Gastrocnemius medialis (tissue), 4 donors: ENCODE measurements at regions not wholly inside any gene's neighbourhood (a gene's known extent, or its start where the extent isn't known, plus 50 kb on each side); places are given as distances from the start of the nearest gene placed in this dataset.

Experiments used
- ATAC-seq, 2 donors: fragments of 150-250 bp; one replicate each; pipeline ENCODE4 v1.9.1; 2016
- DNase-seq, 2 donors: peaks; one replicate each; pipeline ENCODE4 v3.0.0-alpha.2; 2019
- H3K27ac ChIP-seq, 4 donors: fragments of 200-600 bp; sonication (generic); 1 replicate in 1 of 4; 2 replicates in 3 of 4; pipeline ENCODE4 v1.5.1; 2016 to 2018; ENCODE audit warnings: mild to moderate bottlenecking in 2 of 4, moderate library complexity in 1 of 4
- H3K27me3 ChIP-seq, 3 donors: fragments of 200-600 bp; sonication (generic) in 2 of 3; 1 replicate in 1 of 3; 2 replicates in 2 of 3; pipeline versions ENCODE4 v1.5.1 to v1.6.0; 2016 to 2019; ENCODE audit warnings: mild to moderate bottlenecking in 1 of 3, moderate library complexity in 1 of 3
- H3K36me3 ChIP-seq, 2 donors: fragments of 200-600 bp; sonication (generic) in 1 of 2; one replicate each; pipeline ENCODE4 v1.5.1; 2017 to 2018
- H3K4me1 ChIP-seq, 2 donors: fragments of 200-600 bp; sonication (generic) in 1 of 2; one replicate each; pipeline ENCODE4 v1.5.1; 2016 to 2017; ENCODE audit warnings: mild to moderate bottlenecking in 2 of 2
- H3K4me3 ChIP-seq, 4 donors: fragments of 200-600 bp; sonication (generic) in 3 of 4; 1 replicate in 1 of 4; 2 replicates in 3 of 4; pipeline ENCODE4 v1.5.1; 2016 to 2019; ENCODE audit warnings: mild to moderate bottlenecking in 2 of 4
- H3K9me3 ChIP-seq, 3 donors: fragments of 200-600 bp; sonication (generic) in 2 of 3; 1 replicate in 1 of 3; 2 replicates in 2 of 3; pipeline ENCODE4 v1.5.1; 2016 to 2019
- CTCF ChIP-seq, 5 experiments: fragments of 450-650 bp in 3 of 5; fragments of 200-600 bp in 2 of 5; sonication (generic) in 2 of 5; IDR thresholded peaks in 4 of 5; conservative IDR thresholded peaks in 1 of 5; 1 replicate in 4 of 5; 2 replicates in 1 of 5; pipeline ENCODE4 v1.5.1; 2016 to 2019; ENCODE audit warnings: antibody characterized with exemption in 5 of 5, mild to moderate bottlenecking in 3 of 5, moderate library complexity in 3 of 5
- POLR2A ChIP-seq, 2 donors: fragments of 450-650 bp; IDR thresholded peaks; one replicate each; pipeline ENCODE4 v1.6.1; 2017; ENCODE audit warnings: antibody characterized with exemption in 2 of 2, mild to moderate bottlenecking in 2 of 2, moderate library complexity in 2 of 2
- in situ Hi-C, 4 donors: fragments of 200-750 bp; cut with MboI; loops; one replicate each; pipeline versions ENCODE4 v1.15.0 to v1.8.0; 2017; ENCODE audit warnings: low sequenced_read_pairs in 4 of 4
- intact Hi-C: fragments of 100-400 bp; cut with DNase I; formaldehyde crosslinking; loops from one replicate; pipeline ENCODE4 v1.15.1; 2023; ENCODE audit warnings: low total_unique reads

GRCh38 chr16:62585041-62585545 lies 548.9 kb upstream of the CDH8 start:
- intact Hi-C loops: no loop called here
- no peak overlapping the region for H3K27ac ChIP-seq
- in situ Hi-C loops: no loop called here
- no peaks in the 10 kb centered on the region for H3K36me3 ChIP-seq
- ATAC-seq: no peak
- H3K27me3 ChIP-seq: no peaks in the 10 kb centered on the region
- no peak for DNase-seq
- TF ChIP-seq CTCF (IDR thresholded peaks at IDR 0.05 in 4 of 5, conservative IDR thresholded peaks at IDR 0.05 in 1 of 5) (no peak), POLR2A (IDR thresholded peaks at IDR 0.05) (no peak)
- no peaks in the 10 kb centered on the region for H3K9me3 ChIP-seq
- H3K4me1 ChIP-seq: no peaks in the 10 kb centered on the region
- H3K4me3 ChIP-seq: no peak overlapping the region

DNA sequence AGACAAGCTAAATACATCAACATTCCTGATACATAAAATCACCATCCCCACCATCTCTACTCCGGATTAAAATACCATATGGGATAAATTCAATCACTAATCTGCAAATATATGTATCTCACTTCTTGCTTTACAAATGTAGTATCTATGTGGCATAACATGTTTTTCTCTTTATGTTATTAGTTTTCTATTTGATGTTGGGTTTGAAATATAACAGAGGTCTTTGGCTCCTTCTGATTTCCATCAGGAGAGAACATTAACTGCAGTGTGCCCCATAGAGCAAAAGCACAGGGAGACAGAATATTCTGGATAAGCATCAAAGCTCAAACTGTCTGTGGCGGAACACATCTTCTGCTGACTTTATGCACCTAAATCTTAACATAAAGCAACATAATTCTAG lies 547.2 kb upstream of the CDH8 start:
- no peak for DNase-seq
- intact Hi-C loops: no loop called here
- Histone ChIP-seq H3K27me3 (no peaks in the 10 kb centered on the region), H3K27ac (no peak overlapping the region), H3K4me3 (no peak overlapping the region), H3K36me3 (no peaks in the 10 kb centered on the region), H3K9me3 (no peaks in the 10 kb centered on the region), H3K4me1 (no peaks in the 10 kb centered on the region)
- in situ Hi-C loops: no loop called here
- ATAC-seq: no peak
- TF ChIP-seq CTCF (IDR thresholded peaks at IDR 0.05 in 4 of 5, conservative IDR thresholded peaks at IDR 0.05 in 1 of 5) (no peak), POLR2A (IDR thresholded peaks at IDR 0.05) (no peak)

GRCh38 chr16:62573466-62573865 lies 537.2 kb upstream of the CDH8 start:
- Histone ChIP-seq H3K4me1 (no peaks in the 10 kb centered on the region), H3K9me3 (no peaks in the 10 kb centered on the region), H3K36me3 (no peaks in the 10 kb centered on the region), H3K27me3 (no peaks in the 10 kb centered on the region), H3K4me3 (no peak overlapping the region), H3K27ac (no peak overlapping the region)
- ATAC-seq: no peak
- in situ Hi-C loops (no loop called here), intact Hi-C loops (no loop called here)
- DNase-seq: no peak
- TF ChIP-seq CTCF (IDR thresholded peaks at IDR 0.05 in 4 of 5, conservative IDR thresholded peaks at IDR 0.05 in 1 of 5) (no peak), POLR2A (IDR thresholded peaks at IDR 0.05) (no peak)

DNA sequence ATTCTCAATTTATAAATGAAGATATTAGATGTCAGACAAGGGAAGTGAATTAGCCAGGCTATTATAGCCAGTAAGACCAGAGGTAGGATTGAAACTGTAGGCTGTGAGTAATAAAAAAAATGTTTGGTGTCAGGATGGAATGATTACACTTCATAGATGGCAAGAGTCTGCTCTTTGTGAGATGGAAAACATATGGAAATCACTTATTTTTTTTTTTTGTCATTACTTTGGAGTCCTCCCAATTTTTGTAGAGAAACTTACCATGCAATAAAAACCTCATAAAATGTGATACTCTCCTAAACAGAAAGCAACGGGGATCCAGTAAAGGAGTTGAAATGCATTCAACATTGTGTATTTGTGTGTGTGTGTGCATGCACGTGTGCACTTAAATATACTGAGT lies 532.7 kb upstream of the CDH8 start:
- in situ Hi-C loops: no loop called here
- intact Hi-C loops: no loop called here
- no peak overlapping the region for H3K4me3 ChIP-seq
- H3K27me3 ChIP-seq: no peaks in the 10 kb centered on the region
- H3K4me1 ChIP-seq: no peaks in the 10 kb centered on the region
- no peaks in the 10 kb centered on the region for H3K36me3 ChIP-seq
- DNase-seq (no peak), ATAC-seq (no peak)
- H3K9me3 ChIP-seq: no peaks in the 10 kb centered on the region
- TF ChIP-seq CTCF (IDR thresholded peaks at IDR 0.05 in 4 of 5, conservative IDR thresholded peaks at IDR 0.05 in 1 of 5) (no peak), POLR2A (IDR thresholded peaks at IDR 0.05) (no peak)
- H3K27ac ChIP-seq: no peak overlapping the region

GRCh38 chr16:62565706-62566105 lies 529.5 kb upstream of the CDH8 start:
- Histone ChIP-seq H3K27ac (no peak overlapping the region), H3K27me3 (no peaks in the 10 kb centered on the region), H3K4me3 (no peak overlapping the region), H3K9me3 (no peaks in the 10 kb centered on the region), H3K4me1 (no peaks in the 10 kb centered on the region), H3K36me3 (no peaks in the 10 kb centered on the region)
- in situ Hi-C loops (no loop called here), intact Hi-C loops (no loop called here)
- TF ChIP-seq CTCF (IDR thresholded peaks at IDR 0.05 in 4 of 5, conservative IDR thresholded peaks at IDR 0.05 in 1 of 5) (no peak), POLR2A (IDR thresholded peaks at IDR 0.05) (no peak)
- DNase-seq (no peak), ATAC-seq (no peak)
